ENCODE measurements at regions not wholly inside any gene's neighbourhood (a gene's known extent, or its start where the extent isn't known, plus 50 kb on each side); places are given as distances from the start of the nearest gene placed in this dataset.

DNA sequence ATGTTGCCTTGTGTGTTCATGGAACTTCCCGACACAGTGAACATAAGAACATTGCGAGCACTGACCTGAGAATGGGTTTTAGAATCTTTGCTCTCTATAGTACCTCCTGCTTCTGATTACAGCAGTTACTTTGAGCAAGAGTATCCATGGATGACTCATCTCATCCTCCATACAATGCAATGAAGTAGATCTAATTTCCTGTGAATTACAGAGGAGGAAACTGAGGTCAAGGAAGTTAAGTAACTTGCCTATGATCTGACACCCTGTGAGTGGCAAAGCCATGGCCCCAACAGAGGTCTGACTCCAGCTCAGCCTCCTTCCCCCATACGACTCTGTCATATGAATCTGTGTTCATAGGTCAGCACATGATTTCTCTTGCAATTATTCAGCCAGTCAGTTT is 518.1 kb downstream of the TFAP2A start:
- TF ChIP-seq CEBPB (IDR thresholded peaks at IDR 0.05) (no peak), EP300 (IDR thresholded peaks at IDR 0.05; ENCODE audit: borderline replicate concordance) (no peak), TEAD4 (IDR thresholded peaks at IDR 0.05) (no peak), RAD21 (IDR thresholded peaks at IDR 0.05; ENCODE audit: low read depth) (no peak), MAX (IDR thresholded peaks at IDR 0.05) (no peak), TAF1 (IDR thresholded peaks at IDR 0.05; ENCODE audit: low read depth) (no peak)

All from Ishikawa (cell line).